Glutamatergic neuron (in vitro differentiated cells): ENCODE measurements at regions not wholly inside any gene's neighbourhood (a gene's known extent, or its start where the extent isn't known, plus 50 kb on each side); places are given as distances from the start of the nearest gene placed in this dataset.

ENCODE experiments used
- DNase-seq: peaks from one replicate; pipeline ENCODE4 v3.0.0; 2022
- H3K27ac Mint-ChIP-seq: one replicate; pipeline ENCODE4 v1.8.0; 2020; ENCODE audit warnings: mild to moderate bottlenecking, mixed read lengths, inconsistent platforms; ENCODE audit not compliant: unreplicated experiment
- H3K27me3 Mint-ChIP-seq: one replicate; pipeline ENCODE4 v1.8.0; 2020; ENCODE audit warnings: mild to moderate bottlenecking, moderate library complexity, mixed read lengths, inconsistent platforms; ENCODE audit not compliant: unreplicated experiment
- H3K36me3 Mint-ChIP-seq: one replicate; pipeline ENCODE4 v1.8.0; 2020; ENCODE audit warnings: mild to moderate bottlenecking, mixed read lengths, inconsistent platforms; ENCODE audit not compliant: unreplicated experiment
- H3K4me1 Mint-ChIP-seq: one replicate; pipeline ENCODE4 v1.8.0; 2020; ENCODE audit warnings: mild to moderate bottlenecking, low read depth, mixed read lengths, inconsistent platforms; ENCODE audit not compliant: unreplicated experiment
- H3K4me3 Mint-ChIP-seq: one replicate; pipeline ENCODE4 v1.8.0; 2020; ENCODE audit warnings: mild to moderate bottlenecking, mixed read lengths, inconsistent platforms; ENCODE audit not compliant: unreplicated experiment
- H3K9me3 Mint-ChIP-seq: one replicate; pipeline ENCODE4 v1.8.0; 2020; ENCODE audit warnings: mild to moderate bottlenecking, moderate library complexity, mixed read lengths, inconsistent platforms; ENCODE audit not compliant: unreplicated experiment
- CTCF ChIP-seq: fragments of 200-600 bp; sonication (generic); IDR thresholded peaks from one replicate; pipeline ENCODE4 v1.5.0; 2021; ENCODE audit not compliant: partially characterized antibody, unreplicated experiment

- no peak overlapping the region for H3K27ac Mint-ChIP-seq
- TF ChIP-seq CTCF, result no peak
Measured at GRCh38 chr17:77306048-77306789, 165.4 kb downstream of the SEC14L1 start.

GRCh38 chr17:77306790-77307478 lies 166.2 kb downstream of the SEC14L1 start:
- Mint-ChIP-seq H3K4me1 (peaks cover 20% of the 10 kb centered on the region), H3K27ac (no peak overlapping the region)

More at GRCh38 chr17:77306048-77306789, 165.4 kb downstream of the SEC14L1 start:
- Mint-ChIP-seq H3K9me3 (peaks cover 5% of the 10 kb centered on the region), H3K36me3 (no peaks in the 10 kb centered on the region), H3K4me3 (no peak overlapping the region), H3K27me3 (peaks cover 11% of the 10 kb centered on the region), H3K4me1 (peaks cover 20% of the 10 kb centered on the region)
- no peak for DNase-seq

GRCh38 chr17:77307479-77308198 lies 166.9 kb downstream of the SEC14L1 start:
- H3K36me3 Mint-ChIP-seq, result no peaks in the 10 kb centered on the region
- peaks cover 5% of the 10 kb centered on the region for H3K9me3 Mint-ChIP-seq
- H3K4me1 Mint-ChIP-seq, result peaks cover 20% of the 10 kb centered on the region
- H3K4me3 Mint-ChIP-seq, result no peak overlapping the region
- TF ChIP-seq CTCF, result no peak
- peaks cover 11% of the 10 kb centered on the region for H3K27me3 Mint-ChIP-seq
- H3K27ac Mint-ChIP-seq, result peak overlapping the region; percentile 8
- no peak for DNase-seq

More at GRCh38 chr17:77306790-77307478, 166.2 kb downstream of the SEC14L1 start:
- Mint-ChIP-seq H3K36me3 (no peaks in the 10 kb centered on the region), H3K4me3 (no peak overlapping the region), H3K9me3 (peaks cover 5% of the 10 kb centered on the region), H3K27me3 (peaks cover 11% of the 10 kb centered on the region)
- TF ChIP-seq CTCF, result no peak
- no peak for DNase-seq

- H3K9me3 Mint-ChIP-seq, result peaks cover 5% of the 10 kb centered on the region
- no peak for TF ChIP-seq CTCF
- no peak overlapping the region for H3K27ac Mint-ChIP-seq
- no peaks in the 10 kb centered on the region for H3K36me3 Mint-ChIP-seq
- H3K4me1 Mint-ChIP-seq, result peaks cover 15% of the 10 kb centered on the region
- DNase-seq, result no peak
- H3K27me3 Mint-ChIP-seq, result peaks cover 10% of the 10 kb centered on the region
- H3K4me3 Mint-ChIP-seq, result no peak overlapping the region
Measured at GRCh38 chr17:77308861-77309726, 168.3 kb downstream of the SEC14L1 start.
